Panc1 (cell line): ENCODE measurements at regions not wholly inside any gene's neighbourhood (a gene's known extent, or its start where the extent isn't known, plus 50 kb on each side); places are given as distances from the start of the nearest gene placed in this dataset.

ENCODE experiments used
- ATAC-seq: fragments of 200-7000 bp; cut with Tn5 transposase; 2 replicates; pipeline ENCODE4 v1.9.1; 2020; ENCODE audit warnings: mild to moderate bottlenecking, moderate library complexity
- BruUV-seq: library from RNA; stranded (reverse); fragments of 400-500 nt; replicated peaks from 2 replicates; lab custom pipeline; 2021; lab: Mats Ljungman, UMichigan
- CTCF ChIA-PET: fragments of 300-600 bp; sonication (Branson Sonifier 250); formaldehyde crosslinking; loops from one replicate; lab custom pipeline; 2022; ENCODE audit warnings: antibody characterized with exemption; lab: Charles Lee
- POLR2A ChIA-PET: fragments of 300-600 bp; sonication (Branson Sonifier 250); formaldehyde crosslinking; loops from one replicate; lab custom pipeline; 2022; ENCODE audit warnings: antibody characterized with exemption; lab: Charles Lee
- DNase-seq: peaks from one replicate; pipeline ENCODE4 v3.0.0-alpha.2; 2010; ENCODE audit warnings: low read depth, low spot score
- H3K27ac ChIP-seq: 2 replicates; pipeline ENCODE4 v1.5.1; 2011; ENCODE audit warnings: mild to moderate bottlenecking, low read length, inconsistent platforms
- H3K27me3 ChIP-seq: fragments of 200-500 bp; sonication (Bioruptor generic); 2 replicates; pipeline ENCODE4 v1.6.0; 2014; ENCODE audit warnings: low read length, inconsistent platforms; ENCODE audit not compliant: control insufficient read depth, insufficient read depth
- H3K36me3 ChIP-seq: fragments of 200-500 bp; sonication (Bioruptor generic); 2 replicates; pipeline ENCODE4 v1.5.1; 2014; ENCODE audit warnings: inconsistent platforms, mild to moderate bottlenecking, low read length, moderate library complexity; ENCODE audit not compliant: control insufficient read depth, insufficient read depth
- H3K4me1 ChIP-seq: 2 replicates; pipeline ENCODE4 v1.5.1; 2011; ENCODE audit warnings: inconsistent platforms, mild to moderate bottlenecking, low read length, moderate library complexity; ENCODE audit not compliant: control insufficient read depth, insufficient read depth
- H3K4me3 ChIP-seq, 2 experiments: 2 replicates each; pipeline ENCODE4 v1.5.1; 2011 to 2012; ENCODE audit warnings: low read depth in 2 of 2, low read length in 2 of 2, mild to moderate bottlenecking in 2 of 2, inconsistent platforms in 1 of 2, moderate library complexity in 1 of 2
- H3K9me3 ChIP-seq: fragments of 200-500 bp; sonication (Bioruptor generic); 2 replicates; pipeline ENCODE4 v1.5.1; 2014; ENCODE audit warnings: low read depth, mild to moderate bottlenecking, inconsistent platforms, low read length, moderate library complexity; ENCODE audit not compliant: control insufficient read depth, insufficient read depth
- POLR2AphosphoS5 ChIP-seq: IDR thresholded peaks from 2 replicates; pipeline ENCODE4 v1.6.1; 2012; ENCODE audit warnings: mild to moderate bottlenecking, low read depth, low read length, moderate library complexity
- REST ChIP-seq, 2 experiments: IDR thresholded peaks; 2 replicates each; pipeline ENCODE4 v1.6.1; 2011 to 2012; ENCODE audit warnings: low read depth in 2 of 2, control low read depth in 1 of 2, low read length in 1 of 2, mild to moderate bottlenecking in 1 of 2, moderate library complexity in 1 of 2; ENCODE audit not compliant: insufficient read depth in 1 of 2
- SIN3A ChIP-seq: IDR thresholded peaks from 2 replicates; pipeline ENCODE4 v1.6.1; 2012; ENCODE audit warnings: low read depth, mild to moderate bottlenecking, low read length, moderate library complexity, borderline replicate concordance; ENCODE audit not compliant: insufficient read depth
- TCF7L2 ChIP-seq: IDR thresholded peaks from 2 replicates; pipeline ENCODE4 v1.6.1; 2011; ENCODE audit warnings: mild to moderate bottlenecking, low read depth, low read length, inconsistent platforms
- in situ Hi-C: cut with HindIII; loops from 2 replicates; pipeline ENCODE4 v1.10.0; 2016; ENCODE audit warnings: low sequenced_read_pairs, low pct_unique_long_range_greater_than_20kb
- intact Hi-C: fragments of 100-400 bp; cut with micrococcal nuclease; formaldehyde crosslinking; loops from one replicate; pipeline ENCODE4 v1.10.0; 2022; ENCODE audit not compliant: unreplicated experiment
- TF ChIP-seq, protein P1 (sequence below): fragments of 450-650 bp; IDR thresholded peaks from 2 replicates; pipeline ENCODE4 v1.5.1; 2017; ENCODE audit warnings: mild to moderate bottlenecking

- ATAC-seq = no peak
These were observed 131.1 kb downstream of the RMI1 start for GRCh38 chr9:84111726-84112125.

DNA sequence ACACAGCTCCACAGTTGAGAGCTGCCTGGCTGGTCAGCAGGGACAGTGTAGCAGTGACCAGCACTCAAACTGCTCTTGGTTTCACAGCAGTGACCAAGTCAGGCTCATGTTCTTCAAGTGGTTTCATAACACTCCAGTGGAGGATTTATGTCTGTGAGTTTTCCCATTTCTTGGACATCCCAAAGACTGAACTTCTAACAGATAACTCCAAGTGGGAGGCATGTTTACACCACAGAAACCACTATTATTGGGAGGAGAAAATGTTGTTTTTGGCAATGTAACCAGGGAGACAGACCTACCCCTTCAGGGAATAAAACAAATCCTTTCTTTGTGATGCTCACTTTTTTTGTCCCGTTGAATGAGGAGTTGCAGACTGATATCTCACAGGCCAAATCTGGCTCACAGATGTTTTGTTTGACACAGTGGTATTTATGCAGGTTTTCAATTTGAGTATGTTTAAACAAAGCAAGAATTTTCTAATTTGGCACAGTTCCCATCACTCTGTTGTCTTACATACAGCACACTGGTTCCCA lies 141.5 kb downstream of the RMI1 start:
- no peak overlapping the region for H3K4me3 ChIP-seq
- ATAC-seq = no peak
- TF ChIP-seq REST (IDR thresholded peaks at IDR 0.05; ENCODE audit: insufficient read depth in 1 of 2, low read depth in 2 of 2, low read length in 1 of 2) (no peak), SIN3A (no peak), TCF7L2 (no peak), POLR2AphosphoS5 (no peak)
- TF ChIP-seq, protein P1, sequence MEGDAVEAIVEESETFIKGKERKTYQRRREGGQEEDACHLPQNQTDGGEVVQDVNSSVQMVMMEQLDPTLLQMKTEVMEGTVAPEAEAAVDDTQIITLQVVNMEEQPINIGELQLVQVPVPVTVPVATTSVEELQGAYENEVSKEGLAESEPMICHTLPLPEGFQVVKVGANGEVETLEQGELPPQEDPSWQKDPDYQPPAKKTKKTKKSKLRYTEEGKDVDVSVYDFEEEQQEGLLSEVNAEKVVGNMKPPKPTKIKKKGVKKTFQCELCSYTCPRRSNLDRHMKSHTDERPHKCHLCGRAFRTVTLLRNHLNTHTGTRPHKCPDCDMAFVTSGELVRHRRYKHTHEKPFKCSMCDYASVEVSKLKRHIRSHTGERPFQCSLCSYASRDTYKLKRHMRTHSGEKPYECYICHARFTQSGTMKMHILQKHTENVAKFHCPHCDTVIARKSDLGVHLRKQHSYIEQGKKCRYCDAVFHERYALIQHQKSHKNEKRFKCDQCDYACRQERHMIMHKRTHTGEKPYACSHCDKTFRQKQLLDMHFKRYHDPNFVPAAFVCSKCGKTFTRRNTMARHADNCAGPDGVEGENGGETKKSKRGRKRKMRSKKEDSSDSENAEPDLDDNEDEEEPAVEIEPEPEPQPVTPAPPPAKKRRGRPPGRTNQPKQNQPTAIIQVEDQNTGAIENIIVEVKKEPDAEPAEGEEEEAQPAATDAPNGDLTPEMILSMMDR = no peak
- no peak overlapping the region for H3K27ac ChIP-seq
- no peak for DNase-seq
- no peaks in the 10 kb centered on the region for H3K36me3 ChIP-seq
- no peaks in the 10 kb centered on the region for H3K9me3 ChIP-seq
- BruUV-seq = no TSS peak
- in situ Hi-C loops = no loop called here
- CTCF ChIA-PET = no interaction called here
- H3K4me1 ChIP-seq = no peaks in the 10 kb centered on the region
- intact Hi-C loops = no loop called here
- no peaks in the 10 kb centered on the region for H3K27me3 ChIP-seq
- POLR2A ChIA-PET = no interaction called here

More at GRCh38 chr9:84111726-84112125, 131.1 kb downstream of the RMI1 start:
- TF ChIP-seq SIN3A (no peak), TCF7L2 (no peak), POLR2AphosphoS5 (no peak), REST (IDR thresholded peaks at IDR 0.05; ENCODE audit: insufficient read depth in 1 of 2, low read depth in 2 of 2, low read length in 1 of 2) (no peak)
- TF ChIP-seq, protein P1 = no peak
- DNase-seq = no peak
- CTCF ChIA-PET = no interaction called here
- no peaks in the 10 kb centered on the region for H3K36me3 ChIP-seq
- POLR2A ChIA-PET = no interaction called here
- no peaks in the 10 kb centered on the region for H3K27me3 ChIP-seq
- no peak overlapping the region for H3K4me3 ChIP-seq
- no peaks in the 10 kb centered on the region for H3K9me3 ChIP-seq
- H3K27ac ChIP-seq = no peak overlapping the region
- intact Hi-C loops (no loop called here), in situ Hi-C loops (no loop called here)
- no peaks in the 10 kb centered on the region for H3K4me1 ChIP-seq
- BruUV-seq = no TSS peak
